SK-N-SH treated with all-trans-retinoic acid at 6 μM for 48 hours (cell line): ENCODE measurements at regions not wholly inside any gene's neighbourhood (a gene's known extent, or its start where the extent isn't known, plus 50 kb on each side); places are given as distances from the start of the nearest gene placed in this dataset.

ENCODE experiments used
- ARNTL ChIP-seq: fragments of 450-650 bp; formaldehyde crosslinking; IDR thresholded peaks from 2 replicates; pipeline ENCODE4 v1.5.0; 2020; ENCODE audit warnings: low read depth, mild to moderate bottlenecking, moderate library complexity, borderline replicate concordance
- ESRRG ChIP-seq: fragments of 250-450 bp; sonication (Bioruptor Pico); IDR thresholded peaks from 2 replicates; pipeline ENCODE4 v1.6.1; 2021; ENCODE audit warnings: mild to moderate bottlenecking
- TOX ChIP-seq: fragments of 250-450 bp; sonication (Bioruptor Pico); IDR thresholded peaks from 2 replicates; pipeline ENCODE4 v1.8.0; 2021; ENCODE audit warnings: mild to moderate bottlenecking, moderate library complexity, borderline replicate concordance
- ZC3H10 ChIP-seq: fragments of 250-450 bp; sonication (Bioruptor Pico); IDR thresholded peaks from 2 replicates; pipeline ENCODE4 v1.5.1; 2021; ENCODE audit warnings: mild to moderate bottlenecking, moderate library complexity
- ZNF70 ChIP-seq: fragments of 450-650 bp; formaldehyde crosslinking; IDR thresholded peaks from 2 replicates; pipeline ENCODE4 v1.5.0; 2020; ENCODE audit warnings: mild to moderate bottlenecking, moderate library complexity
- ZNF8 ChIP-seq: fragments of 450-650 bp; formaldehyde crosslinking; IDR thresholded peaks from 2 replicates; pipeline ENCODE4 v1.5.0; 2020; ENCODE audit warnings: mild to moderate bottlenecking, moderate library complexity
- TF ChIP-seq, protein P1 (sequence below): fragments of 250-450 bp; sonication (Bioruptor Pico); IDR thresholded peaks from 2 replicates; pipeline ENCODE4 v1.8.0; 2020; ENCODE audit warnings: mild to moderate bottlenecking, moderate library complexity, borderline replicate concordance

DNA sequence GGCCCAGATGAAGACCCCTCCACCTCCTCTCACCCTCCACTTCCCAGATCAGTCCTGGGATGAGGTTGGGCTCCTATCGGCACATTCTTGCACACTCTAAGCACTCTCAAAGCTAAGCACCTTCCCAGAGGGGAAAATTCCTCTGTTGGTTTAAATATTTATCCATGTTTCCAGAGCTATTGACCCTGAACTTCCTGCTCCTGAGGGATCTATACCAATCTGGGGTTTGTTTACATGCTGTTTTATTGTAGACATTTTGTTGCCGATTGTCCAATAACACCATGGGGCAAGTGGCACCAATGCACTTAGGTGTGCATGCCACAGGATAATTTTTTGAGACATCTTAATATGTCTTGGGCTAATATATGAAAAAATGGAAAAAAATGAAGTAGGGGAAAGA, 476.2 kb downstream of the SLC4A3 start:
- no peak for TF ChIP-seq ARNTL (CRISPR knock-in tag)
- TF ChIP-seq ESRRG (CRISPR knock-in tag) = no peak
- TF ChIP-seq, protein P1, sequence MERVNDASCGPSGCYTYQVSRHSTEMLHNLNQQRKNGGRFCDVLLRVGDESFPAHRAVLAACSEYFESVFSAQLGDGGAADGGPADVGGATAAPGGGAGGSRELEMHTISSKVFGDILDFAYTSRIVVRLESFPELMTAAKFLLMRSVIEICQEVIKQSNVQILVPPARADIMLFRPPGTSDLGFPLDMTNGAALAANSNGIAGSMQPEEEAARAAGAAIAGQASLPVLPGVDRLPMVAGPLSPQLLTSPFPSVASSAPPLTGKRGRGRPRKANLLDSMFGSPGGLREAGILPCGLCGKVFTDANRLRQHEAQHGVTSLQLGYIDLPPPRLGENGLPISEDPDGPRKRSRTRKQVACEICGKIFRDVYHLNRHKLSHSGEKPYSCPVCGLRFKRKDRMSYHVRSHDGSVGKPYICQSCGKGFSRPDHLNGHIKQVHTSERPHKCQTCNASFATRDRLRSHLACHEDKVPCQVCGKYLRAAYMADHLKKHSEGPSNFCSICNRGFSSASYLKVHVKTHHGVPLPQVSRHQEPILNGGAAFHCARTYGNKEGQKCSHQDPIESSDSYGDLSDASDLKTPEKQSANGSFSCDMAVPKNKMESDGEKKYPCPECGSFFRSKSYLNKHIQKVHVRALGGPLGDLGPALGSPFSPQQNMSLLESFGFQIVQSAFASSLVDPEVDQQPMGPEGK (CRISPR knock-in tag) = no peak
- TF ChIP-seq TOX (CRISPR knock-in tag) = no peak
- no peak for TF ChIP-seq ZC3H10 (CRISPR knock-in tag)
- TF ChIP-seq ZNF70 (CRISPR knock-in tag) = no peak
- no peak for TF ChIP-seq ZNF8 (CRISPR knock-in tag)
